ENCODE measurements at regions not wholly inside any gene's neighbourhood (a gene's known extent, or its start where the extent isn't known, plus 50 kb on each side); places are given as distances from the start of the nearest gene placed in this dataset.

GRCh38 chr4:26048378-26048882 is 134.4 kb downstream of the SMIM20 start:
- Histone ChIP-seq H3K4me3 (IDR thresholded peaks at IDR 0.05; ENCODE audit: insufficient read depth, low read depth, low read length) (no peak overlapping the region), H3K4me2 (no peak overlapping the region), H3K9ac (no peak overlapping the region), H2AFZ (ENCODE audit: low read depth) (no peak overlapping the region), H3K36me3 (ENCODE audit: insufficient read depth) (no peaks in the 10 kb centered on the region), H3K27ac (no peak overlapping the region), H3K79me2 (ENCODE audit: insufficient read depth, low read depth) (no peaks in the 10 kb centered on the region), H3K4me1 (ENCODE audit: low read depth, poor library complexity, severe bottlenecking) (no peaks in the 10 kb centered on the region), H3K27me3 (ENCODE audit: insufficient read depth, low read depth) (no peaks in the 10 kb centered on the region), H4K20me1 (ENCODE audit: insufficient read depth) (no peaks in the 10 kb centered on the region)
- TF ChIP-seq CTCF (conservative IDR thresholded peaks at IDR 0.05; ENCODE audit: low read depth, low read length), result no peak

GRCh38 chr4:26048950-26049349 is 134.9 kb downstream of the SMIM20 start:
- Histone ChIP-seq H3K4me3 (IDR thresholded peaks at IDR 0.05; ENCODE audit: insufficient read depth, low read depth, low read length) (no peak overlapping the region), H3K9ac (no peak overlapping the region), H3K36me3 (ENCODE audit: insufficient read depth) (no peaks in the 10 kb centered on the region), H3K27ac (no peak overlapping the region), H4K20me1 (ENCODE audit: insufficient read depth) (no peaks in the 10 kb centered on the region), H3K27me3 (ENCODE audit: insufficient read depth, low read depth) (no peaks in the 10 kb centered on the region), H3K4me1 (ENCODE audit: low read depth, poor library complexity, severe bottlenecking) (no peaks in the 10 kb centered on the region), H3K4me2 (no peak overlapping the region), H3K79me2 (ENCODE audit: insufficient read depth, low read depth) (no peaks in the 10 kb centered on the region), H2AFZ (ENCODE audit: low read depth) (no peak overlapping the region)
- no peak for TF ChIP-seq CTCF (conservative IDR thresholded peaks at IDR 0.05; ENCODE audit: low read depth, low read length)

GRCh38 chr4:26049447-26049846 is 135.4 kb downstream of the SMIM20 start:
- no peaks in the 10 kb centered on the region for H3K27me3 ChIP-seq (ENCODE audit: insufficient read depth, low read depth)
- H3K9ac ChIP-seq, result no peak overlapping the region
- no peaks in the 10 kb centered on the region for H3K79me2 ChIP-seq (ENCODE audit: insufficient read depth, low read depth)
- H3K4me2 ChIP-seq, result no peak overlapping the region
- H3K4me3 ChIP-seq (IDR thresholded peaks at IDR 0.05; ENCODE audit: insufficient read depth, low read depth, low read length), result no peak overlapping the region
- no peak for TF ChIP-seq CTCF (conservative IDR thresholded peaks at IDR 0.05; ENCODE audit: low read depth, low read length)
- H4K20me1 ChIP-seq (ENCODE audit: insufficient read depth), result no peaks in the 10 kb centered on the region
- H3K36me3 ChIP-seq (ENCODE audit: insufficient read depth), result no peaks in the 10 kb centered on the region
- no peaks in the 10 kb centered on the region for H3K4me1 ChIP-seq (ENCODE audit: low read depth, poor library complexity, severe bottlenecking)
- no peak overlapping the region for H2AFZ ChIP-seq (ENCODE audit: low read depth)
- H3K27ac ChIP-seq, result no peak overlapping the region

- Histone ChIP-seq H4K20me1 (ENCODE audit: insufficient read depth) (no peaks in the 10 kb centered on the region), H3K4me2 (no peak overlapping the region), H3K9ac (no peak overlapping the region), H3K79me2 (ENCODE audit: insufficient read depth, low read depth) (no peaks in the 10 kb centered on the region), H3K27ac (no peak overlapping the region), H3K27me3 (ENCODE audit: insufficient read depth, low read depth) (no peaks in the 10 kb centered on the region), H3K4me1 (ENCODE audit: low read depth, poor library complexity, severe bottlenecking) (no peaks in the 10 kb centered on the region), H3K36me3 (ENCODE audit: insufficient read depth) (no peaks in the 10 kb centered on the region), H2AFZ (ENCODE audit: low read depth) (no peak overlapping the region), H3K4me3 (IDR thresholded peaks at IDR 0.05; ENCODE audit: insufficient read depth, low read depth, low read length) (no peak overlapping the region)
- TF ChIP-seq CTCF (conservative IDR thresholded peaks at IDR 0.05; ENCODE audit: low read depth, low read length), result no peak
Observed at GRCh38 chr4:26050212-26050643, 136.2 kb downstream of the SMIM20 start.

Data from KMS-11 (cell line).